ENCODE measurements at regions not wholly inside any gene's neighbourhood (a gene's known extent, or its start where the extent isn't known, plus 50 kb on each side); places are given as distances from the start of the nearest gene placed in this dataset.

DNA sequence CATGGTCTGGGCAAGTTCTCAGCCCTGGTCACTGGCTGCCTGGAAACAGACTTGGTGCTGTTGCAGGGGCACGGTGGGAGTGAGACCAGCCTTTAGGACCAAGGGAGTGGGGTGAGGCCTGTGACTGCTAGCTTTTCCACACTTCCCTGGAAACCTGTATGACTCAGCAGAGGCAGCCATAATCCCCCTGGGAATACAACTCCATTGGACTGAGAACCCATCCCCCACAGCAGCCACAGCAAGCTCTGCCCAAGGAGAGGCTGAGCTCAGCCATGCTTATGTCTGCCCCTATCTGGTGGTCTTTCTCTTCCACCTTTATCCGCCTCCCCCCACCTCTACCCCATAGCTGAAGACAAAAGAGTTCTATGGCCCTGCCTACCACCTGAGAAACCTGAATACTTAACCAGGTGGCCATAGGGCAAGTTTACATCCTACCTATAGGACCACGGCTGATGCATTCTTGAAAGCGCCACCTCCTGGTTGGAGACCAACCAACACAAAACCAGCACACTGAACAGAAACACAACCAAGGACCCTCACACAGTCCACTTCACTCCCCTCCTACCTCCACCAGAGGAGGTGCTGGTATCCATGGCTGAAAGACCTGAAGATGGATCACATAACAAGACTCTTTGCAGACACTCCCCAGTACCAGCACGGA, 816.2 kb upstream of the SOX9 start:
- TF ChIP-seq CREB1 (IDR thresholded peaks at IDR 0.05; ENCODE audit: low read depth) = no peak
- no peak for TF ChIP-seq EP300 (IDR thresholded peaks at IDR 0.05; ENCODE audit: borderline replicate concordance)
- TF ChIP-seq ZBTB7A (IDR thresholded peaks at IDR 0.05; ENCODE audit: low read depth) = no peak
- no peak for TF ChIP-seq YY1 (IDR thresholded peaks at IDR 0.05; ENCODE audit: low read depth)
- no peak for TF ChIP-seq USF1 (IDR thresholded peaks at IDR 0.05)
- TF ChIP-seq NFIC (IDR thresholded peaks at IDR 0.05) = no peak
- no peak for TF ChIP-seq TEAD4 (IDR thresholded peaks at IDR 0.05)
- TF ChIP-seq TAF1 (IDR thresholded peaks at IDR 0.05; ENCODE audit: low read depth) = no peak
- TF ChIP-seq TCF12 (IDR thresholded peaks at IDR 0.05; ENCODE audit: low read depth) = no peak
- no peak for TF ChIP-seq FOXM1 (IDR thresholded peaks at IDR 0.05; ENCODE audit: borderline replicate concordance, low read depth)
- no peak for TF ChIP-seq CEBPB (IDR thresholded peaks at IDR 0.05)
